ENCODE measurements at regions not wholly inside any gene's neighbourhood (a gene's known extent, or its start where the extent isn't known, plus 50 kb on each side); places are given as distances from the start of the nearest gene placed in this dataset.

- no peaks in the 10 kb centered on the region for H4K20me1 ChIP-seq
- peaks cover 0 to 5% (median 0%) of the 10 kb centered on the region in 10 experiments; a peak in 3 of 20 replicates for H3K4me1 ChIP-seq
- no peak for TF ChIP-seq Cebpa-rat (IDR thresholded peaks at IDR 0.05)
- H3K36me3 ChIP-seq, result no peaks in the 10 kb centered on the region
- H3K9ac ChIP-seq, result no peak overlapping the region
- H3K4me2 ChIP-seq, result no peak overlapping the region
- H3K27me3 ChIP-seq, result no peaks in the 10 kb centered on the region
- no peak overlapping the region for H3K27ac ChIP-seq
- H3K4me3 ChIP-seq, result no peak overlapping the region
- no peaks in the 10 kb centered on the region for H3K9me3 ChIP-seq (replicated peaks in 1 of 11)
These were observed 138.4 kb upstream of the MYCN start for GRCh38 chr2:15801904-15802303.

GRCh38 chr2:15802657-15803542 lies 137.4 kb upstream of the MYCN start:
- no peak overlapping the region for H3K27ac ChIP-seq
- H3K27me3 ChIP-seq, result no peaks in the 10 kb centered on the region
- no peak overlapping the region for H3K4me2 ChIP-seq
- no peaks in the 10 kb centered on the region for H3K36me3 ChIP-seq
- peaks cover 0 to 5% (median 0%) of the 10 kb centered on the region in 10 experiments; a peak in 3 of 20 replicates for H3K4me1 ChIP-seq
- H3K4me3 ChIP-seq, result no peak overlapping the region
- H3K9me3 ChIP-seq (replicated peaks in 1 of 11), result peaks cover 0 to under 1% (median 0%) of the 10 kb centered on the region in 11 experiments; a peak in 1 of 22 replicates
- H3K9ac ChIP-seq, result no peak overlapping the region
- TF ChIP-seq Cebpa-rat (IDR thresholded peaks at IDR 0.05), result no peak
- no peaks in the 10 kb centered on the region for H4K20me1 ChIP-seq

GRCh38 chr2:15803543-15804245 lies 136.7 kb upstream of the MYCN start:
- peaks cover 0 to 6% (median 0%) of the 10 kb centered on the region in 11 experiments; a peak in 3 of 22 replicates for H3K9me3 ChIP-seq (replicated peaks in 1 of 11)
- no peak for TF ChIP-seq Cebpa-rat (IDR thresholded peaks at IDR 0.05)
- H3K4me3 ChIP-seq, result no peak overlapping the region
- no peaks in the 10 kb centered on the region for H3K36me3 ChIP-seq
- no peak overlapping the region for H3K9ac ChIP-seq
- H3K27me3 ChIP-seq, result no peaks in the 10 kb centered on the region
- no peak overlapping the region for H3K4me2 ChIP-seq
- H3K27ac ChIP-seq, result no peak overlapping the region
- H4K20me1 ChIP-seq, result no peaks in the 10 kb centered on the region
- H3K4me1 ChIP-seq, result peaks cover 5 to 13% (median 6%) of the 10 kb centered on the region in 10 experiments; a peak in 18 of 20 replicates

- no peaks in the 10 kb centered on the region for H3K36me3 ChIP-seq
- no peaks in the 10 kb centered on the region for H4K20me1 ChIP-seq
- H3K4me2 ChIP-seq, result no peak overlapping the region
- H3K27me3 ChIP-seq, result no peaks in the 10 kb centered on the region
- TF ChIP-seq Cebpa-rat (IDR thresholded peaks at IDR 0.05), result no peak
- no peak overlapping the region for H3K27ac ChIP-seq
- H3K4me3 ChIP-seq, result no peak overlapping the region
- H3K9me3 ChIP-seq (replicated peaks in 1 of 11), result peaks cover 0 to 6% (median 0%) of the 10 kb centered on the region in 11 experiments; a peak in 3 of 22 replicates
- peaks cover 9 to 17% (median 12%) of the 10 kb centered on the region in 10 experiments; a peak in 18 of 20 replicates for H3K4me1 ChIP-seq
- H3K9ac ChIP-seq, result no peak overlapping the region
These were observed 136.1 kb upstream of the MYCN start for GRCh38 chr2:15804246-15804619.

GRCh38 chr2:15804691-15805090 lies 135.7 kb upstream of the MYCN start:
- no peak for TF ChIP-seq Cebpa-rat (IDR thresholded peaks at IDR 0.05)
- Histone ChIP-seq H3K4me2 (no peak overlapping the region), H3K4me3 (no peak overlapping the region), H3K4me1 (peaks cover 9 to 17% (median 12%) of the 10 kb centered on the region in 10 experiments; a peak in 18 of 20 replicates), H3K9ac (no peak overlapping the region), H3K27ac (no peak overlapping the region), H4K20me1 (no peaks in the 10 kb centered on the region), H3K9me3 (replicated peaks in 1 of 11) (peaks cover 0 to 6% (median 0%) of the 10 kb centered on the region in 11 experiments; a peak in 3 of 22 replicates), H3K36me3 (no peaks in the 10 kb centered on the region), H3K27me3 (no peaks in the 10 kb centered on the region)

GRCh38 chr2:15805206-15805605 lies 135.1 kb upstream of the MYCN start:
- Histone ChIP-seq H3K36me3 (no peaks in the 10 kb centered on the region), H3K27me3 (no peaks in the 10 kb centered on the region)

GRCh38 chr2:15805772-15806171 lies 134.6 kb upstream of the MYCN start:
- Histone ChIP-seq H3K9me3 (replicated peaks in 1 of 11) (peaks cover 0 to 6% (median 0%) of the 10 kb centered on the region in 11 experiments; a peak in 3 of 22 replicates), H3K36me3 (no peaks in the 10 kb centered on the region), H3K4me2 (no peak overlapping the region), H4K20me1 (no peaks in the 10 kb centered on the region), H3K27ac (no peak overlapping the region), H3K4me3 (no peak overlapping the region), H3K4me1 (peaks cover 9 to 17% (median 12%) of the 10 kb centered on the region in 10 experiments; a peak in 18 of 20 replicates), H3K27me3 (no peaks in the 10 kb centered on the region), H3K9ac (no peak overlapping the region)
- no peak for TF ChIP-seq Cebpa-rat (IDR thresholded peaks at IDR 0.05)

More at GRCh38 chr2:15805206-15805605, 135.1 kb upstream of the MYCN start:
- Histone ChIP-seq H3K27ac (no peak overlapping the region), H3K4me1 (peaks cover 9 to 17% (median 12%) of the 10 kb centered on the region in 10 experiments; a peak in 18 of 20 replicates), H3K9me3 (replicated peaks in 1 of 11) (peaks cover 0 to 6% (median 0%) of the 10 kb centered on the region in 11 experiments; a peak in 3 of 22 replicates), H4K20me1 (no peaks in the 10 kb centered on the region), H3K4me3 (no peak overlapping the region), H3K9ac (no peak overlapping the region), H3K4me2 (no peak overlapping the region)
- TF ChIP-seq Cebpa-rat (IDR thresholded peaks at IDR 0.05), result 0 out of 22 replicates have a peak, but pooled peaks of 1 of the 11 experiments have one; percentile 25

- H3K9me3 ChIP-seq (replicated peaks in 1 of 11), result peaks cover 0 to 6% (median 0%) of the 10 kb centered on the region in 11 experiments; a peak in 3 of 22 replicates
- H3K9ac ChIP-seq, result no peak overlapping the region
- no peak overlapping the region for H3K4me2 ChIP-seq
- no peaks in the 10 kb centered on the region for H3K36me3 ChIP-seq
- no peaks in the 10 kb centered on the region for H3K27me3 ChIP-seq
- H4K20me1 ChIP-seq, result no peaks in the 10 kb centered on the region
- no peak for TF ChIP-seq Cebpa-rat (IDR thresholded peaks at IDR 0.05)
- H3K27ac ChIP-seq, result no peak overlapping the region
- peaks cover 9 to 15% (median 11%) of the 10 kb centered on the region in 10 experiments; a peak in 18 of 20 replicates for H3K4me1 ChIP-seq
- H3K4me3 ChIP-seq, result no peak overlapping the region
These were observed 133.4 kb upstream of the MYCN start for GRCh38 chr2:15806801-15807417.
